Progenitor cell of endocrine pancreas (in vitro differentiated cells): ENCODE measurements at regions not wholly inside any gene's neighbourhood (a gene's known extent, or its start where the extent isn't known, plus 50 kb on each side); places are given as distances from the start of the nearest gene placed in this dataset.

Source experiments
- DNase-seq: peaks from one replicate; pipeline ENCODE4 v3.0.0; 2021; ENCODE audit warnings: low spot score; ENCODE audit not compliant: unreplicated experiment
- H3K27ac Mint-ChIP-seq: 2 replicates; pipeline ENCODE4 v1.8.0; 2021; ENCODE audit warnings: mild to moderate bottlenecking, moderate library complexity, mixed read lengths
- H3K27me3 Mint-ChIP-seq: 2 replicates; pipeline ENCODE4 v1.8.0; 2021; ENCODE audit warnings: mixed read lengths
- H3K36me3 Mint-ChIP-seq: 2 replicates; pipeline ENCODE4 v1.8.0; 2022; ENCODE audit warnings: mixed read lengths; ENCODE audit not compliant: insufficient read depth
- H3K4me1 Mint-ChIP-seq: 2 replicates; pipeline ENCODE4 v1.8.0; 2021; ENCODE audit warnings: low read depth, mixed read lengths
- H3K4me3 Mint-ChIP-seq: 2 replicates; pipeline ENCODE4 v1.8.0; 2021; ENCODE audit warnings: low read depth, mild to moderate bottlenecking, moderate library complexity, mixed read lengths
- H3K9me3 Mint-ChIP-seq: 2 replicates; pipeline ENCODE4 v1.8.0; 2021; ENCODE audit warnings: low read depth, mixed read lengths
- TF ChIP-seq, protein P1 (sequence below): fragments of 200-600 bp; sonication (generic); IDR thresholded peaks from one replicate; pipeline ENCODE4 v1.5.0; 2021; ENCODE audit warnings: antibody characterized with exemption, mild to moderate bottlenecking; ENCODE audit not compliant: unreplicated experiment

DNA sequence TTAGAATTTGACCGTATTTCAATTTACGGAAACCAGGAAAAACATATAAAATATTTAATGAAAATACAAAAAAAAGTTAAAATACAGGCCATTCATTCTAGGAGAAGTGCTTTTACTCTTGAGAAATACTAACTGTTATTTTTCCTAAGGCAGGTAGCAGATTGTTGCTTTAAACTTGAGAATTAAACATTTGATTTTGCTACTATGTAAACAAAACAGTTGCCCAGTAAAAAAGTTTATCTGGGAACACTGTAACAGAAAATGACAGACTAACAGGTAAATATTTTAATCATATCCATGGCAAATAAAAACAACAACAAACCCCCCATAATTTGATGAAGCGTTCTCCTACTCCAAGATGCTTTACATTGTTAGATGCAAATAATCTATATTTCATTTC, 350.5 kb downstream of the CRPPA start:
- Mint-ChIP-seq H3K4me1 (peaks cover 3% of the 10 kb centered on the region), H3K27ac (no peak overlapping the region), H3K9me3 (no peaks in the 10 kb centered on the region), H3K36me3 (no peaks in the 10 kb centered on the region), H3K4me3 (no peak overlapping the region), H3K27me3 (no peaks in the 10 kb centered on the region)
- DNase-seq = no peak
- TF ChIP-seq, protein P1, sequence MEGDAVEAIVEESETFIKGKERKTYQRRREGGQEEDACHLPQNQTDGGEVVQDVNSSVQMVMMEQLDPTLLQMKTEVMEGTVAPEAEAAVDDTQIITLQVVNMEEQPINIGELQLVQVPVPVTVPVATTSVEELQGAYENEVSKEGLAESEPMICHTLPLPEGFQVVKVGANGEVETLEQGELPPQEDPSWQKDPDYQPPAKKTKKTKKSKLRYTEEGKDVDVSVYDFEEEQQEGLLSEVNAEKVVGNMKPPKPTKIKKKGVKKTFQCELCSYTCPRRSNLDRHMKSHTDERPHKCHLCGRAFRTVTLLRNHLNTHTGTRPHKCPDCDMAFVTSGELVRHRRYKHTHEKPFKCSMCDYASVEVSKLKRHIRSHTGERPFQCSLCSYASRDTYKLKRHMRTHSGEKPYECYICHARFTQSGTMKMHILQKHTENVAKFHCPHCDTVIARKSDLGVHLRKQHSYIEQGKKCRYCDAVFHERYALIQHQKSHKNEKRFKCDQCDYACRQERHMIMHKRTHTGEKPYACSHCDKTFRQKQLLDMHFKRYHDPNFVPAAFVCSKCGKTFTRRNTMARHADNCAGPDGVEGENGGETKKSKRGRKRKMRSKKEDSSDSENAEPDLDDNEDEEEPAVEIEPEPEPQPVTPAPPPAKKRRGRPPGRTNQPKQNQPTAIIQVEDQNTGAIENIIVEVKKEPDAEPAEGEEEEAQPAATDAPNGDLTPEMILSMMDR = no peak

DNA sequence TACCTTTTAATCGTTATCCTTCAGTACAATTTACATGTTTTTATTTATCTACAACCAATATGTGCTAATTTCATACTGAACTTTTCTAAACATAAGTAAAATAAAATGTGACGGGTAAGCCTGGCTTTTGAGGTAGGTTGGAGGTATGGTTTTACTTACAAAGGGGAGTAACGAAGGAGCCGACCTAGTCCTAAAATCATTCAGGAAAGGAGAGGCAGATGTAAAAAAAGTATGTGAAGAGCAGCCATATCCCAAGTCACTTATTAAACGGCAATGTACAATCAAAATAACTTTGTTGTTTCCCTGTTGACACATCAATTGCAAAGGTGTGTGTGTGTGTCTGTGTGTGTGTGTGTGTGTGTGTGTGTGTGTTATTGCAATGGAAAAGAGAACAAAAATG, 351.3 kb downstream of the CRPPA start:
- peaks cover 3% of the 10 kb centered on the region for H3K4me1 Mint-ChIP-seq
- no peaks in the 10 kb centered on the region for H3K9me3 Mint-ChIP-seq

DNA sequence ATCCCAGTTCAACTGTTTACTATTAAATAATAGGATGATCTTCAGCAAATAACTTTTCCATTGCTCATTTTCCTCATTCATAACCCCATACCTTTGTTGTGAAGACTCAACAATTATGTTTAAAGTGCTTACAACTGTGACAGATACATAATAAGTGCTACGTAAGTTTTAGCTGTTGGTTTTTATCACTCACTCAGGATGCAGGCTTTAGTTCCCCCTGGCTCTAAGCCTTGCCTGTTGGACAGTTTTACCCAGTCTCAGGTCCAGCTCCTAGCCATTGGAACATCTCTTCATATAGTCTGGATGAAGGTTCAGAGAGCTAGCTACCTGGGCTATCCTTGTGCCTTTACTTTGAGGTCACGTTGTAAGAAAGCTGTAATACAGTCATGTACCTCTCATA, 353.2 kb downstream of the CRPPA start:
- H3K27ac Mint-ChIP-seq = no peak overlapping the region
- no peaks in the 10 kb centered on the region for H3K9me3 Mint-ChIP-seq
- H3K27me3 Mint-ChIP-seq = no peaks in the 10 kb centered on the region
- H3K4me1 Mint-ChIP-seq = peaks cover 3% of the 10 kb centered on the region
- TF ChIP-seq, protein P1 = no peak
- no peak for DNase-seq
- no peaks in the 10 kb centered on the region for H3K36me3 Mint-ChIP-seq
- no peak overlapping the region for H3K4me3 Mint-ChIP-seq

More for the DNA sequence above, 351.3 kb downstream of the CRPPA start:
- Mint-ChIP-seq H3K27ac (no peak overlapping the region), H3K4me3 (no peak overlapping the region), H3K27me3 (no peaks in the 10 kb centered on the region), H3K36me3 (no peaks in the 10 kb centered on the region)
- TF ChIP-seq, protein P1 = no peak
- DNase-seq = no peak

DNA sequence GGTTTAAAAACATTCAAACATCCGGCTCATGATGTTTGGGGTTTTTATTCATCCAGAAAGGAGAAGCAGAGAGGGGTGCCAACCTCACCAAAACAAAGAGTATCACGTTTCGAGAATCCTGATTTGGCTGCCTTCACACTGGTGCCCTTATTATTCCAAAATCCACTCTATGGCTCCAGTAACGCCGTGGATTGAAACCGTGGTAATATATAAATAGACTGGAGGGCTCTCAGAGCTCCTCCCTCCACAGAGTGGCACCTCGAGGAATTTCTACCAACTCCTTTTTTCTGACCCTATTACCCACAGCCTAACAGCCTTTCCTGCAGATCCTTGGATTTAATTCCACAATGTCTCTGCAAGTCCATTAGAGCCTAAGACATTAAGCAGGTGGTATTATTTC, 353.6 kb downstream of the CRPPA start:
- no peak for DNase-seq
- Mint-ChIP-seq H3K4me3 (no peak overlapping the region), H3K9me3 (no peaks in the 10 kb centered on the region), H3K27ac (no peak overlapping the region), H3K36me3 (no peaks in the 10 kb centered on the region), H3K4me1 (peaks cover 3% of the 10 kb centered on the region), H3K27me3 (no peaks in the 10 kb centered on the region)
- TF ChIP-seq, protein P1 = no peak

DNA sequence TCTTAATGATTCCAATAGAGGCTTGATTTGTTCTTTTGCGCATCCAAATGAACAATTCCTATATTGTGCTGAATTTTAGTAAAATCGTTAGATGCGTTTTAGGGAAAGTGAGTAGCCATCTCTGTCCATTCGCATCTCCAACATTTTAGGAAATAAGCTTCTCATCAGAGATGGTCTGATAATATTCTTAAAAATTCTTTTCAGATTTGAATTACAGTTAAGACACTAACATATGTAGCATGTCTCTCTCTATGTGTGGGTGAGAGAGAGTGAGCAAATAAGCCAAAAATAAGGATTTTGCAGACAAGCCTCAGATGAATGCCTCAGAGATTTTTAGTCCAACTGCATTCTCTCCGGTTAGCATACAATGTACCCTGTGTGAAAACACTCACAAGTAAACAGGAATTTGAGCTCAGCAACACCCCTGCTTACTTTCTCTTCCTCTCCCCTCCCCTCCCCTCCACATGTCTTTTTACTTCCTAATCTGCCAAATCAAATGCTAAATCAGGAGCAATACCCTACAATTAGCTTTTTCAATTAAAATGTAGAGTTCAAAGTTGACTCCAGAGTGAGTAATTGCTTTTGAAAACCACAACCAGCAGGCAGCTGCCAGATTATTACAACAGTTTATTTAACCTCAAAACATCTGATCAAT, 354.4 kb downstream of the CRPPA start:
- no peak for DNase-seq
- H3K4me1 Mint-ChIP-seq = peaks cover 3% of the 10 kb centered on the region
- no peaks in the 10 kb centered on the region for H3K9me3 Mint-ChIP-seq
- no peak overlapping the region for H3K27ac Mint-ChIP-seq
- H3K36me3 Mint-ChIP-seq = no peaks in the 10 kb centered on the region
- TF ChIP-seq, protein P1 = no peak
- H3K4me3 Mint-ChIP-seq = no peak overlapping the region
- H3K27me3 Mint-ChIP-seq = no peaks in the 10 kb centered on the region
